Stimulated activated naive CD4-positive, alpha-beta T cell treated with Interleukin-2 at 50 U/mL for 16 hours (primary cell): ENCODE measurements at regions not wholly inside any gene's neighbourhood (a gene's known extent, or its start where the extent isn't known, plus 50 kb on each side); places are given as distances from the start of the nearest gene placed in this dataset.
"Not testable (repeated sequence)": the region's sequence is repeated elsewhere in the genome, so short reads cannot be mapped to it uniquely, and the experiment has no call there.

ENCODE experiments used
- DNase-seq: peaks from one replicate; lab custom pipeline; 2025; lab: John Stamatoyannopoulos, UW

DNA sequence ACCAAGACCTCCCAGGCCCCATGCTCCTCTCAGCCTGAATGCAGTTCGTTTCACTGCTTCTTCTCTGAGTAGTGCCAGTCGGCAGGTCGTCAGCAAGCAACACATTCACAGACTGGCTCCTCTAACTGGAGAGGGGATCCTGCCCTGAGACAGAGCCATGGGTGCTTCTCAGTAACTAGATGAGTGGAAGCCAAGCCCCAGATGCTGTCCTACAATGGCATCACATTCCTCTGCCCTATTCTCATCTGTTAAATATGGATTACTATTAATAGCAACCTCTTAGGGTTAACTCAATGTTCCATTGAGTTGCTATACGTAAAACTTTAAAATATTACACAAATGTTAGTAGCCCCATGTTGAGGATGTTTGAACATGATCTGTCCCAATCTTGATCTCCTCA is 84.2 kb upstream of the S1PR1 start:
- no peak for DNase-seq

DNA sequence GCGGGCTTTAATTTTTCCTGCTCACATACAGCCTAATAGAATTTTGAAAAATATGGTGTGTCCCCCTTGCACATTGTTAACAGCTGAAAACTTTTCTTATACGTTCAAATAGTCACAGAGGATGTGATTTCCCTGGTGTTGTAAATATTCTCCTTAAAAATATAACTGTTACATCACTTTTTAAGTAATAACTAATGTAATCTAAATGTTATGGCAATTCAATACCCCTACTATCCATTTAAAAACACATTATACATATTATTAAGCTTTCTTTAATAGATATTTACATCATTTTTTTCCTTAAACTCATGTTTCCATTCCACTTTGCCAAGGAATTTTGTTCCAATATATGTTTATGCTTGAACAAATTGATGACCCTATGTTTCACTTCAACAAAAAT is 85.5 kb upstream of the S1PR1 start:
- no peak for DNase-seq

DNA sequence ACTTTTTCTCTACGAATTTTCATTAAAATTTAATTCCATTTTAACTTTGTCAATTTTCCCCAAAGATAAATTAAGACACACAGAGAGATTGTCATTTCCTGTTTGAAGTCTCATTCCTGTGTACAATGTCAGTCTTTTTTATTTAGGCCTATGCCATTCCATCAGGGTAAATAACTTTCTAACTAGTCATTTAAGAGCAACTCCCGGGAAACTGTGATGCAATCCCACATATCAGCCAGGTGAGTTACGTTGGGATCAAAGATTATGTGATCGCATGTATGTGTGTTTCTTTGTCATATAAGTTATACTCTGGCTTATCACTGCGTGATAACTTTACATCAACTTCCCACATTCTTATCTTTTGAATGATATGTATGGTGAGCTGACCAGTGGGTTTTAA is 86.1 kb upstream of the S1PR1 start:
- no peak for DNase-seq

DNA sequence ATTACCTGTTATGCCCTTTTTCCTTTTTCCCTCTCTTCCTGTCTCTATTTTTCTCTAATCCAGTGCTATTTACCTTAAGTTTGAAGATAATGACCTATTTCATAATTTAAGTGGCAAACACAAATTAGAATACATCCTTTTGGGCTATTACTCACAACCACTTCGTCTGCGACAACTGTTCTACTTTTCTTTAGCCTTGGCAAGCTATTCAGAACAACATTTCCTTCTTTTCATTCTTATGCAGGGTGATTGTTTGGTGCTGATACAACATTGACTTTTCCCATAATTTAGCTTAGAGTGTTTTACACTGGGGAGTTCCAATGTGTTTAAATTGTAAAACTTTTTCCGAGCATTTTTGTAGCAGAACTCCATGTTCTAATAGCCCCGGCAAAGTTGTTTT is 86.6 kb upstream of the S1PR1 start:
- DNase-seq = no peak

DNA sequence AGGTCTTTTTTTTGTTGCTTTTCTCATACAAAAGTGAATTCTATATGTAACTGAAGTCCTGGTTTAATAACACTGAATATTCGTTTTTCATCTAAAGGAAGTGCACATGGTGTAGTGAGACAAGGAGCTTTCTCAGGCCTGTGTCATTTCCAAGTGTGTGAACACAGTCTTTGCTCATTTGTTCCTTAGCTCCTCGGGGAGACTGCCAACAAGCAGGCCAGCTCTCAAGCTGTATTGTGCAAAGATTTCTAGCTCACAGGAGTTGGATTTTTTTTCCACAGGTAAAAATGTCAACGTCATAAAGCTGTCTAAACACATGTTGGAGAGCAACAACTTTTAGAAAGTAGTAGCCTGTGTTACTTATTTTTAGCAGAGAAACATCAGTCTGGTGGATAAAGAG is 87.8 kb upstream of the S1PR1 start:
- DNase-seq = no peak

DNA sequence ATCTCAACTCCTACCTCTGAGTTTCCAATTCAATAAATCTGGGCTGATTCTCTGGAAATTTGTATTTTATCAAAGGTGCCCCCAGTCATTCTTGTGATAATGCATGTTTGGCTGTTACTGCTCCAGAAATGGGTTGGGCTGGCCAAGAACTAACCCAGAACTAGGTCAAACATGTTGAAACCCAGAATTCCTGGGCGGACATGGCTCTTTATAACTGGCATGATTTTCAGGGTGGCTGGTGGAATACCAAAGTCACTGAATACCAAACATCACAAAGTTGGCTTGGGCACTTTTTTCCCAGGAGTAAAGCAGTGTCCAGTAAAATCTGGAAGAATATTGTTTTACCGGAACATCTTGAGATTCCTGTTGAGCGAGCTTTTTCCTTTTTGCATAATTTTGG is 89.4 kb upstream of the S1PR1 start:
- no peak for DNase-seq

DNA sequence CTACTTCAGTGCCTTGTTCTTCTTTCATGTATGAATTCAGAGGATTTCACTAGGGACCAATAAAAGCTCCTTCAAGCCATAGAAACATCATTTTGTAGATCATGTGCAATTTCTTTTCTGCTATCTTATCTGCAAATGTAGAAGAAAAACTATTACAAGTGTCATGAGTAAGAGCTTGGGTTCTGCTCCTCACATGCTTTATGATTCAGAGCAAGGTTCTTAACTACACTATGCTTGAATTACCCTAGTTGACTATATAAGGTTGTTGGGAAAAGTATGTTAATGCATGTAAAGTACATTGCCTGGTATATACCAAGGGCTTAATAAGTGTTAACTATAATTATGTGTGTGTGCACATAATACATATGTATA is 91.4 kb upstream of the S1PR1 start:
- no peak for DNase-seq

DNA sequence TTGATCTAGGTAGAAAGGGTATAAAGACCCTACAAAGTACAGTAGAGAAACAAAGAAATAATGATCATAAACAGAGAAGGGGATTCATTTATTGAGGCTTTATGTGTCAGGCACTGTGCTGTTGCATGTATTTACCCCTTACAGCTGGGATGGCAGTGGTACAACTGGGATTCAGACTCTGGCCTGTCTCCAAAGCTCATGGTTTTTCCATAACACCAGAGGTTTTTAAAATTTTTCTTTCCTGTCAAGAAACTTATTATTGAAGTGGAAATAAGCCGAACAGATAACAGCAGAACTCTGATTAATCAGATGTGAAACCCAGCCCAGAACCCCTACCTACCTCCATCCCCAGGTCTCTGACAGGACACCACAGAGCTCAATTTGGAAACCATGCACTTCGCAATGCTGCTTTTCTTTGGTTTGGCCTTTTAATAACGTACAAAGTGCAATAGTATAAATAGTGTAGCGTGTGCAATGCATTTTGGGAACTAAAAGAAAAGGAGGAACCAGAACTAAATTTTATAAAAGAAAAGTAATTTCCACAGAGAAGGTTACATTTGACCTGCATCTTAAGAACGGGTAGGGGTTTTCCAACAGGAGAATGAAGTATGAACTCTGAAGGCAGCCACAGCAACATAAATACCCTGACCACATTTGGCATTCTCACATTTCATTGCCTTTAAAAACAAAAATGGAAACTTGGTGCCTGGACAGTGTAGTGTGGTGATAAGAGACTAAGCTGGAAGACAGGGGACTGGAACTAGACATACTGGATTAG is 92.0 kb upstream of the S1PR1 start:
- no peak for DNase-seq

DNA sequence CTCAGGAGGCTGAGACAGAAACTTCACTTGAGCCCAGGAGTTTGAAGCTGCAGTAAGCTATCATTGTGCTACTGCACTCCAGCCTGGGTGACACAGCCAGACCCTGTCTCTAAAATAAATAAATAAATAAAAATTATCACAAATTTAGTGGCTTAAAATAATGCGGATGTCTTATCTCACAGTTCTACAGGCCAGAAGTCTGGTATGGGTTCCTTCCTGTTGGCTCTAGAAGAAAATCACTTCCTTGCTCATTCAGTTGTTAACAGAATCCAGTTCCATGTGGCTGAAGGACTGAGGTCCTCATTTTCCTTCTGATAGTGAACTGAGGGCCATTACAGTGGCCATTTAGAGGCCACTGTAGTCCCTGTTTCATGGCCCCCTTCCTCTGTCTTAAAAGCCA is 94.6 kb upstream of the S1PR1 start:
- DNase-seq = no peak

DNA sequence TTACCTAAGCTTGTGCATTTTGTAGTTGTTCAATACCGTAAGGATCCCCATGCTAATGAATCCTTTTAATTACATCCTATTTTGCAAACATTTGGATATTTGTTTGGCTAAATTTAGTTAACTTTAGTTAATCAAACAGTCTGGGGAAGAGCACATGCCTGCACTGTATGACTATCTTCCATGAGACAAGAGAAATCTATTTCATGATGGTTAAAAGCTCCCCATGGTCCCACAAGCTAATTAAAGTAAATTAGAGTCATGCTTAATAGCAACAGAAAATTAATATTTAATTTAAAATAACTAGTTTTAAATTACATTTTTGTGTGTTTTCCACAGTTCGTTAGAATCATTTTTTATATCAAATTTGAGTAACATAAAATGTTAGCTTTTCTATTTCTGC is 95.4 kb upstream of the S1PR1 start:
- DNase-seq = no peak

DNA sequence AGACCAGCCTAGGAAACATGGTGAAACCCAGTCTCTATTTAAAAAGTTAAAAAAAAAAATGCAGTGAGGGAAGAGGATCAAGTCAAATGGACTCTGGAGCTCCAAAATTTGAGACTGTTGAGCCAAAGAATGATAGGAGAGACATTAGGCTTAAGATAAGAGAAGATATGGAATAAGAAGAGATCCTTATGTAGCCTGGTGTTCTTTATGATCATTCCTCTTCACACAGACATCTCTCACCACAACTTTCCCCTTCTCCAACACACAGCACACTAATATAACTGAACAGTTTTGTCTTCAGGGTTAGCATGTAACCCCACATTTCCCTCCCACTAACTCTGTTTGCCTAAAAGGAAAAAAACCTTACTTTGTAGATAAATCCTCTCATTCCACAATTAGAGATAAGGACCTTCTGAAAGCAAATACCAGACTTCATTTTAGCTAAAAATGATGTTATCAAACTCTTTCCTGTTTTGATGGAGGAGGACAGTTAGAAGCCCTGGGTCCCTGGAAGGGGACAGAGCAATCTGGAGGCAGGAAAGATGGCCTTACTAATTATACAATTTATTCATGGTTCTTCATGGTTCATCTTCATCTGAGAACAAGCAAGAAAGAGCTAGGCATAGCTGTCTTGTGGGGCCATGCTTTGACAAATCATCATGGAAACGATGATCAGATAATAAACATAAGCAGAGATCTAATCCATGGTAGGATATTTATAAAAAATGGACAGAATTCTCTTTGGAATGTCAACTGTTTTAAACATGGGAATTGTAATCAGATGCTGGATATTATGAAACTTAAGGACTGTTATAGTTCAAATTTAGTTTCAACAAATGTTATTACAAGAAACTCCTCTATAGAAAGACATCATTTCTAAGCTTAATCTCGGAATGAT is 96.7 kb upstream of the S1PR1 start:
- no peak for DNase-seq

DNA sequence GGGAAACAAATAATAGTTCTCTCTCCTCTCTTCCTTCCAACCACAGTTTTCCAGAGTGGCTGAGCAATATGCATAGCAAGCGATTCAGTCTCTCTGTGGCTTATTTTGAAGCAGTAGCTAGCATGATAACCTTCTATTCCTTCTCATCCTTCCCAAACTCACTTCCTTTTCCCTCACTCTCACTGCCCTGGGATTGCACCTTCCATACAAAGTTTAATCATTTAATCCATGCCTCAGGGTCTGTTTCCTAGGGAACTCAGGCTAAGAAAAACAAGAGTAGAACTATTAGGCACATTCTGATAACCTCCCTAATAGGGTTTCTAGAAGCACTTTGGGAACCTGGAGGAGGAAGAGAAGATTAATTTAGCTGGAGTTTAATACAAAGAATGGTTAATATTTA is 97.7 kb upstream of the S1PR1 start:
- DNase-seq = no peak

DNA sequence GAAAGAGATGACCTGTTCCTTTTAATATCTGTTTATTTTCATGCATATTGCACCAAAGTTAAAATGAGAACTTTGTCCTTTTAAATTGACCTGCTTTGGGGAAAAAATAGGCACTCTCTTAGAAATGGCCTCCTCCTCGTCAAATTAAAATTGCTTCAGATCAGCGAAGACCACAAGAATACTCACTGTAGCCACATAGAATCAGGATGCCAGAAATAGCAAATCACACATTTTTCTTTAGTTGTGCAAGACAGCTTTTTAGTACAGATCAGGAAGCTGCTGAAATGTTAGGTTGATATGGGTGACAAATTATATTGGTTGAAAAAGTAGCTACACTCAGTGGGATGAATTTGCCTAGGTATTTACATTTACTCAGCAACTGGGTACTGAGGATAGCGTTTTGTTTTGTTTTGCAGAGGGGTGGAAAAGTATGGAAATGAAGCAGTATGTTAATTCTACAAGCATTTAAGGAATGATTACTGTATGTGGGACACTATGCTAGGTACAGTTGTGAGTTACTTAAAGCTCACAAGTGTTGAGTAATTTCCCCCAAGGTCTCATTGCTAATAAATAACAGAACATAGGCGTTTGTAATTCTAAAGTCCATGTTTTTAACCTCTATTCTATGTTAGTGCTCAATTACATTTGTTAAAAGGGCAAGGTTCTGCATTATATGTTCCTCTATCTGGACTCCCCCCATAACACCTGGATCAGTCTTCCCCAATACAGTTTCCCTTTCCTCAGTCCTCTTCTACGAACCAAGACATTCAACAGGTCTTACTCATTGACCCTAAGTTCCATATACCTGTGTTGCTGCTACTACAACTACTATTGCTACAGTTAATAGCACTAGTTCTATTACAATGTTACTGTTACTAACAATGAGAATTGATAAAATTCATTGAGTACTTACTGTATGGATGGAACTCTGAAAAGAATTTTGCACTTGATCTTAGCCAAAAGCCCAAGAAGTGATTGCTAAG is 99.4 kb upstream of the S1PR1 start:
- DNase-seq = no peak

DNA sequence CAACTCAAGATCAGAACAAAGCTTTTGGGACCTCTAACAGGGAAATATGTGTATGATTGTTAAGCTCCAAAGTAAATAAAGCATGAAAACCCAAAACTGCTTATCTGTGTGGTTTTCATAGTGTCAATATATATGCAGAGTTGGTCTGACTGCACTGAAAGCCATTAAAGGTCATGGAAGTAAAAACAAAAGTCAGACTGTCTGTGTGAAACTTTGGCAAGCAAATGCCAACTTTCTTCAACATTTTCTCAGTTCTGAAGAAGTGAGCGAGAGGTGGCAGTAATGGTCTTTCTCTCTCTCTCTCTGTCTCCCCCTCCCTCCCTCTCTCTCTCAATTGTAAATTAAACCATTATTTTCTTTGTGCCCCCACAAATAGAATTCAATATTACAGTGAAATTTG is 100.1 kb upstream of the S1PR1 start:
- no peak for DNase-seq

DNA sequence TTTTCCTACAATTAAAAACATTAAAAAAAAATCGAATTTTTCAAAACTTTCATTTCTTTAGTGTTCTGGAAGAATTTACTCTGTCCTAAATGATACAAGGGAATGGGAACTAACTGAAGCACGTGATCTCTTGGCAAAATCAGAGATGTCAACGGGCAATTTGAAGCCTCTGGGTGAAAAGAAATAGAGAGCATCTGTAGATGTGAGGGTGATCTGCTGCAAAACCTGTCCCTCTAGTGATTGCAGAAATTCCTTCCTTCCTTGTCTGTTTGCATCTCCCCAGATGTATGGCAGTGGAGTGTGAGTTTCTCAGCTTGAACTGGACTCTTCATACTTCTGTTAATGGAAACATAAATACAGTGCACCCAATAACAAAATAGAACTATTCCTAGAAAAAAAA is 100.5 kb upstream of the S1PR1 start:
- no peak for DNase-seq

DNA sequence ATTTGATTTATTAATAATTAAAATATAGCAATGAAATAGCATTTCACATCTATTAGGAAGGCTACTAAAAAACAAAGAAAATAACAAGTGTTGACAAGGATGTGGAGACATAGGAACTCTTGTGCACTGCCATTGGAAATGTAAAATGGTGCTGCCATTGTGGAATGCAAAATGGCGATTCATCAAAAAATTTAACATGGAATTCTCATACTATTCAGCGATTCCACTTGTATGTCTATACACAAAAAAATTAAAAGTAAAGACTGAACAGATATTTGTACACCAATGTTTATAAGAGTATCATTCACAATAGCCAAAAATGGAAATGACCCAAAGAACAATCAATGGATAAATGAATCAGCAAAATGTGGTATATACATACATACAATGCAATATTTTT is 101.3 kb upstream of the S1PR1 start:
- no peak for DNase-seq

DNA sequence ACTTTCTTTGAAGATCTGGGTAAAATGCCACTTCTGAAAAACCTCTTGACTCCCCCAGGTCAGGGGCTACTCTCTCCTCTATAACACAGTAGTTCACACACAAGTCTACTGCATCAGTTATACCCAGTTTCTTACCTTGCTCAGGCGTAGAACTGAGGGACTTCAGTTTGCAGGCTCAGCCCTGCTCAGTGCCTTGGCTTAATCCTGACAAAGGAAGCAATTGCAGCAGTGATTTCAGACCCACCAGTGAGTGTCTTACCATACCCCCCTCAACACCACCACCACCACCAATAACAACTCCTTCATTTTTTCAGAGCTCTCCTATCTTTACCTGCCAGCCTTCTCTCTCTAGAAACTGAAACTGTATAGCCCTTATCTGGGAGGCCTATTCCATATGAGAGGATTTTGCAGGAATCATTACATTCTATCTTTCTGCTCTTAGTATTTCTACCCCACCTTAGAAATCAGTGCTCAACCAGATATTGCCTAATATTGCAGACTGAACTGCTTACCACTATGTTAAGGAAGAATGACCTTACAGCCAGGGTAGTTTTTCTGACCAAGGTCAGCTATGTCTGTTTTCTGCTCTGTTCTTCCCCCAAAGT is 105.5 kb upstream of the S1PR1 start:
- no peak for DNase-seq

DNA sequence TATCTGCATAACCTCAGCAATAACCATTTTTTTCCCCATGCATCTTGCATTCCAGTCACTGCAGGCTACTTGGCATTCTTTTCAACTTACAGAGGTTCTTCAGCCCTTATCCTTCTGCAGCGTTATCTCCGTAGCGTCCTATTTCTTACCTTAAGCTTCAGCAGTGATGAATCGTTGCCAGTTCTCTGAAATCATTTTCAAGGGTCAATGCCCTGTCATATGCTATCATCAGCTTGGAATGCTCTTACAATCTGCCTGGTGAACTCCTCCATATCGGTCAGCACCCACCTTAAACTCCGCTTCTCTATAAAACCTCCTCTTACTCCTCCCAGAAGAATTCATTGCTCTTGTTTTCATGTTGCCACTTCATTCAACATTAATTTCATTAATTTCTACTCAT is 105.1 kb upstream of the DPH5 start:
- DNase-seq = no peak

DNA sequence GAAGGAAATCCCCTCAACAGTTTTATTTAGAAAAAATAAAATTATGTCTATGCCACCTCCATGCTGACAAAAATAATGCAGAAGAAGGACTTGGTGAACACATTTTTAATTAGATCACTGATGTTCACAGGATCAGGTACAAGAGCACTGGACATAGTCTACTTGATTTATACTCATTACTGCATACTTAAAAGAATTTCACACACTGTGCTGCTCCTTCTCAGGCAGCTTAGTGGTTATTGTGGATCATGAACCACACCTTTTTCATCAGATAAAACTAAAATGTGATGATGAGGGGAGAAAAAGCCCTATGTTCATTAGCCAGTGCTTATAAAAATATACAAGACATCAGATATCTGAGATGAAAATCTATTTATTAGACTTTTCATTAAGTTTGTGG is 103.3 kb upstream of the DPH5 start:
- no peak for DNase-seq

DNA sequence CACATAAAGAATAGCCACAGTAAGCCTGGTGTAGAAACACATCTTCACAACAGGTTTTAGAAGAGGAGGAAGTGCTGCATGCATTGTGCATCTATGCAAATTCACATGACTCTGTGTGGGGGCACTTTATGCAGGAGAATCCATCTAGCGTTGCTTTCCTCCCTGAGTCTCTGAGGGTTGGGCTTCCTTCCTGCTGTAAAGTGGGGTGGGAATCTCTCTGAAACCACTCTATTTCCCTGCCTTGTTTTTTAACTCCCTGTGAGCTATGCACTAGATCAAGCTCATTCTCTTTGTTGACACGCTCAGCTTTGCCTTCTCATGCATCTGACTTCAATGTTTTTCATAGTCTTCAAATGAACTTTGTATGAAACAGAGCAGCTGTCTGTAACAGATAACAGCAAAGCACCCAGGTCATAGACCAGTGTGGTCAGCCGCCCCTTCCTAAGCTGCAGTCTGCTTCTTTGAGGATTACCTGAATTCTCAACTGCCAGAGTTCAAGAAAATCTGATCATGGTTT is 102.7 kb upstream of the DPH5 start:
- DNase-seq = no peak

DNA sequence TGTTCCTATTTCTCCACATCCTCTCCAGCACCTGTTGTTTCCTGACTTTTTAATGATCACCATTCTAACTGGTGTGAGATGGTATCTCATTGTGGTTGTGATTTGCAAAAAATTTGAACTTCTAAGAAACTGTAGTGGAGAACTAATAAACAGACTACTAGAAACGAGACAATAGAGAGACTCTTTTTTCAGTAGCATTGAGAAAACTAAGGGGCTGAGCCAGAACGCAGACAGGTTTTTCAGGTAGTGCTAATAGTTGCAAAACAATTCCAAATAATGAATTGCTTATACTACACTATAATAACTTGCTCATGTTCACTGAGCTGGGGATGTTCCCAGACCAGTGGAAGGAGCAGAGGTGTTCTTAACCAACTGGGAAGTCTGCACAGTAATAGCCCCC is 98.8 kb upstream of the DPH5 start:
- no peak for DNase-seq

DNA sequence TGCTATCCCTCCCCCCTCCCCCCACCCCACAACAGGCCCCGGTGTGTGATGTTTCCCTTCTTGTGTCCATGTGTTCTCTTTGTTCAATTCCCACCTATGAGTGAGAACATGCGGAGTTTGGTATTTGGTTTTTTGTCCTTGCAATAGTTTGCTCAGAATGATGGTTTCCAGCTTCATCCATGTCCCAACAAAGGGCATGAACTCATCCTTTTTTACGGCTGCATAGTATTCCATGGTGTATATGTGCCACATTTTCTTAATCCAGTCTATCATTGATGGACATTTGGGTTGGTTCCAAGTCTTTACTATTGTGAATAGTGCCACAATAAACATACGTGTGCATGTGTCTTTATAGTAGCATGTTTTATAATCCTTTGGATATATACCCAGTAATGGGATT is 98.3 kb upstream of the DPH5 start:
- not testable (repeated sequence) for DNase-seq
